GM19238 (cell line): ENCODE measurements at regions not wholly inside any gene's neighbourhood (a gene's known extent, or its start where the extent isn't known, plus 50 kb on each side); places are given as distances from the start of the nearest gene placed in this dataset.
A peak's percentile ranks its signal among the peaks of the same experiment; 100 is the strongest.

Experiments
- DNase-seq: peaks from one replicate; pipeline ENCODE4 v3.0.0; 2011; ENCODE audit warnings: low spot score; ENCODE audit not compliant: insufficient read length

DNA sequence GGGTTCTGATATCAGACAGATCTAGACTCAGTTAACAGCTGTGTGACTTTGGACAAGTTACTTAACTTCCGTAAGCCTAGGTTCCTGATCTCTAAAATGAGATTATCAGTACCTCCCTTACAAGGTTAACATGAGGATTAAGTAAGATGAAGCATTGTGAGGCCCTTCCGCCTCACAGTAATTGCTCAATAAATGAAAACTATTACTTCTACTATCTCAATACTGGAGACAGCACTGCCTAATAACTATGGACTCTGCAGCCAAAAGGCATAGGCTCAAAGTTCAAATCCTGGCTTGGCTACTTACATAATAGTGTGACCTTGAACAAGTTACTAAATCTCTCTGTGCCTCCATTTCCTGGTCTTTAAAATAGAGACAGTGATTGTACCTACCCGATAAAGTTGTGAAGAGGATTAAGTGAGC, 82.0 kb upstream of the ATP11B start:
- no peak for DNase-seq

DNA sequence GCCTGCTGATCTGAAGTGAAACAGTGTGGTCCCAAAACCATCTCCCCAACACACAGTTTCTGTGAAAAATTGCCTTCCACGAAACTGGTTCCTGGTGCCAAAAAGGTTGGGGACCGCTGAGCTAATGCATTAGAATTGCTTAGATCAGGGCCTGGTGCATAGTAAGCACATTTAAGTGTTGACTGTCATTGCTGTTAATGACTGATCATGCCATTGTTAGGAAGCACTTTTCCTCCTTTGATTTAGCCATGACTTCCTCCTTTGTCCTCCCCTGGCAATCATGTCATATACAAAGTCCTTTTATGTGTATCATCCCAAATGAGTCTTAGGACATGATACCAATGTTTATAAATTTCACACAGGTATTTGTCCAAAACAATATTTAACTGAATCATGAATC, 81.5 kb upstream of the ATP11B start:
- DNase-seq = no peak

DNA sequence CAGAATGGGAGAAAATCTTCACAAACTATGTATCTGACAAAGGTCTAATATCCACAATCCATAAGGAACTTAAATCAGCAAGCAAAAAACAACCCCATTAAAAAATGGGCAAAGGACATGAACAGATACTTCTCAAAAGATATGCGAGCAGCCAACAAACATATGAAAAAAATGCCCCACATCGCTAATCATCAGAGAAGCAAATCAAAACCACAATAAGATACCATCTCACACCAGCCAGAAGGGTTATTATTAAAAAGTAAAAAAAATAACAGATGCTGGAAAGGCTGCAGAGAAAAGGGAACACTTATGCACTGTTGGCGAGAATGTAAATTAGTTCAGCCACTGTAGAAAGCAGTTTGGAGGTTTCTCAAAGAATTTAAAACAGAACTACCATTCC, 80.2 kb upstream of the ATP11B start:
- no peak for DNase-seq

DNA sequence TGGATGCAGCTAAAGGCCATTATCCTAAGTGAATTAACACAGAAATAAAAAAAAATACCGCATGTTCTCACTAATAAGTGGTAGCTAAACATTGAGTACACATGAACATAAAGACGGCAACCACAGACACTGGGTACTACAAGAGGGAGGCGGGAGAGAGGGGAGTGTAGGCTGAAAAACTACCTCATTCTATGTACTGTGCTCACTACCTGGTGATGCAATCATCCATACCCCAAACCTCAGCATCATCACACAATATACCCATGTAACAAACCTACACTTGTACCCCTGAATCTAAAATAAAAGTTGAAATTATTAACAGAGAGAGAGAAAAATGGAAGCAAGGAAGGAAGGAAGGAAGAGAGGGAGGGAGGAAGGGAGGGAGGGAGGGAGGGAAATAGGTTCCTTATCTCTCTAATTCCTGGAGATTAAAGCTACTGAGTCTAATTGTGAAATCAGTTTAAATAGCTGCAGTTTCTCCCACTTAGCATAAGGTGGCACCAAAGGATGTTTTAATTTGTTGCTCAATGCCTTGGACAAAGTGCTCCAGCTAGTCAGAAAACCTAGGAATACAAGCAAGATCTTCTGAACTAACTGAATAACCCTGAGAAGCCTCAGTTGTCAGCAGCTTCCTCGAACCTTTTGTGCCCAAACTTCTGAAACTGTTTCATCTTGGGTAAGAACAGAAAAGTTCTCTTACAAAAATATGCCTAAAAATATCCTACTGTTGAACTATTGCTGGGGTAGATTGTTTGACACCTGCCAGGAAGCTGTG, 79.4 kb upstream of the ATP11B start:
- no peak for DNase-seq

DNA sequence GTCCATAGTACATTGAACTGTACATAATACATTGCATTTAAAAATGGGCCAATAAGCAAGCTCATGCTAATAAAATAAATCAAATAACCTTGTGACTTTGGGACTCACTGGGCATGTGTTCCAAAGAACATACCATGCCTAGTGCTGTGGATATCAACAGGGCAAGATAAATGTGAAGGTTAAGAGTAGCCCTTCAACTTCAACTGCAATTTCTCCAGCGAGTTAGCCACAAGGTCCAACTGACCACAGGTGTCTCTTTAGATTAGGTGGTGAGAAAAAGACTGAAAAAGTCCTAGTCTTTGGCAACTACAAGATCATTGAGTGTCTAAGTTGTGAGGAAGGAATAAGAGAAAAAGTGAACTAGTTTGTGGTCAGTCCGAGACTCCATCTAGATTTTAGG, 78.3 kb upstream of the ATP11B start:
- DNase-seq = no peak

DNA sequence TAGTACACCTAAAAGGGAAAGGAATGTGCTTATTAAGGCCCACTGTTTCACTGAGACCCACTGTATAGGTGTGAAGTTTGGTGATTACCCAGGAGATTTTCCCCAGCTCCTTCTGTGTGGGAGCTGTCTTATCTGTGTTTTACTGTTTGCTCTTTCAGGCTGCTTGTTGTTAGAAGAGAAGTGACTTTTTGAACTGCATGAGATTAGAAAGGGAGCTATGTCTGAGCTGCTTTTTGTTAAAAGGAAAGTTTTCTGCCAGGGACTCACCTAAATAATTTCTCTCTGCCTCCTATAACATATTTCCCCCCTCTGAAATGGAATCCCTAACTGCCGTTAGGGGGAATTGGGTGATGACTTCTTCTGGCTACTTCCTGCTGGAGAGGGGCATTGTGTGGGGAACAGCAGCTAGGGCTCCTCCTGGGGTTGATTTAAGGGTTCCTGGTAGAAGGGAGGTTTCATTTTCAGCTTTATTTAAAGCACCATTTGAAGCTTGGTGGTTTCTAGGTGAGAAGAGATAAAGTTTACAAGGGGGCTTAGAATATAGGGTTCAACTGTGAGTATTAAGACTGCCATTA, 77.1 kb upstream of the ATP11B start:
- no peak for DNase-seq

DNA sequence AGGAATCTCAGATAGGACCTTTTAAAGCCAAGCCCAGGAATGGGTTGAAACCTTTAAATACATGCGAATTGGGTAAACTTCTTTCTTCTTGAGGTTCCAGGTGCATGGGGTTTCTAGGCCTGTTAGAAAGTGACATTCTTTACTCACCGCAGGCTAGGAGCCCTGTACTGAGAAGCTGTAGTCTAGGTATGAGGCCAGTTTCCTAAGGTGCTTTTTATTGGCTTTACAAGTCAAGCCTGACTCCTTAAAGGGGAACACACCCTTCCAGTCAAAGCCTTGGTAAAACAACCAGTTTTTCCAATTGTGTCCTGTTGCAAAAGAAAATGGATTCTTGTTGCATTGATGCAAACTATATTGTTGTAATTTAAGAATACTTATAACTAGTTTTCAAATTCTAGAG, 76.1 kb upstream of the ATP11B start:
- DNase-seq = peak; percentile 37

DNA sequence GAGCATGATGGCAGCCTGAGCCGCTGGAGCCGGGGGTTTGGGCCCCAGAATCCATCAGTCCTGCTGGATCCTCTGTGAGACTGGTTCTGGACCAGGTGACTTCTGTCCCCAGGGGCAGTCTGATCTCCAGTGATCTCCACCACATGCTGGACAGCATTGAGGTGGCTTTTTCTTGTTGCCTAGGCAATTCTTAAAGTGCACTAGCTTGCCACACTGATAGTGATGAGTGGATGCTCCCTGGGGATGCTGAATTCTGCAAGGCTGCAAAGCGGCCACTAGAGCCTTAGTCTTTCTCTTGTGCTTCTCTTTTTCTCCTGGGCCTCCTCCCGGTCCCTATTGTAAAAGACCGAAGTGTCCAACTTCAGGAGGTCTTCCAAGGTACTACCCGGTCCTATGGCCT, 70.4 kb upstream of the ATP11B start:
- no peak for DNase-seq

DNA sequence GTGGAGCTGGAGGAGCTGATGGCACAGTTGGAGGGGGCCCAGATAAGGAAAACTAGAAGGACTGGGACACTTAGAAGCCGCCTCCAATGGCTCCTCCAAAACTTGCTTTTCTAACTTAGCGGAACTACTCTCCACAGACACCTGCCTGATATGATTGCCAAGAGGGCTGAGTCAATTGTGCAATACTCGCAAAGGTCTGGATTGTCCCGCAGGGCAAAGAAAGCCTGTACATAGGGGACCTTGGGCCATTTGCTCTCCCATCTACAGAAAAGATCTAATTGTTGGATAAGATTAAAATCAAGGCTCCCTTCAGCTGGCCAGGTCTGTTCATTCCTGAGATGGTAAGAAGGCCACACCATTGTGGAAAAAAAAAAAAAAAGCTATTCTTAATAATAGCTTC, 69.7 kb upstream of the ATP11B start:
- no peak for DNase-seq

DNA sequence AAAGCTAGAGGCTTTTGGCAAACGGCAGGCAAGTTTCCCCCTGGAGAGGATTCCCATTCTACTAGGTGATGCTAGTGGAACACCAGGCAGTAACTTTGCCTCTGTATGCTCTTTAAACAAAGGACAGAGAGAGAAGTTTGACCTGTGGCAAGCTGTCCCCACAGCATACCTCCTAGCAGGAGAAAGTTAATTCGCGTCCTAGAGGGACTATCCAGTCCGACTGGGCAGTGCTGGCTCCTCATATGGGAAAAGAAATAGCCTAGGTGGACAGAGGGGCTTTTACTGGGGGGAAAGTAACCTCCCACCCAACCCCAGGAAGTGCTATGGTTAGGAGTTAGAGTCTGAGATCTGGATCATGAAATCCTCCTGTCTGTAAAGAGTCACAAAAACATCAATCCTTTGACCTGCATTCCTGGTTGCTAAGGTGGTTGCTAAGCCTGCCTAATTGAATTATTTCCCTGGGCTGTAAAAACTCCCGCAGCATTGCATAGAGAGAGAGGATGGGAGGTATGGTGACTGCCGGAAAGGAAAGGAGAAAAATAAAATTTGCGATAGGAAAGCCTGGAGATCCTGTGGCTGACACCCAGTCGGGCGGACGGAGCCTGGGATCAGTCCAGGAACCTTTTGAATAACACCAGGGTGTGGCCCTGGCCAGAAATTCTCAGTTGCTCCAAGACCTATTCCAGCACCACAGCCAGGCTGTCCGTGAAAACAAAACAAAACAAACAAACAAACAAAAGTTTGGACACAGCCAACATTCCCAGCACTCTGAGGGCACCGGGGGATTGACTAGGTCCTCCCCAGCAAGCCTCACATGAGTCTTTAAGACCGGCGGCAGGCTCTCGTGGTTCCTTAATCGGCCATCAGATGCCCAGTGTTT, 67.7 kb upstream of the ATP11B start:
- no peak for DNase-seq

DNA sequence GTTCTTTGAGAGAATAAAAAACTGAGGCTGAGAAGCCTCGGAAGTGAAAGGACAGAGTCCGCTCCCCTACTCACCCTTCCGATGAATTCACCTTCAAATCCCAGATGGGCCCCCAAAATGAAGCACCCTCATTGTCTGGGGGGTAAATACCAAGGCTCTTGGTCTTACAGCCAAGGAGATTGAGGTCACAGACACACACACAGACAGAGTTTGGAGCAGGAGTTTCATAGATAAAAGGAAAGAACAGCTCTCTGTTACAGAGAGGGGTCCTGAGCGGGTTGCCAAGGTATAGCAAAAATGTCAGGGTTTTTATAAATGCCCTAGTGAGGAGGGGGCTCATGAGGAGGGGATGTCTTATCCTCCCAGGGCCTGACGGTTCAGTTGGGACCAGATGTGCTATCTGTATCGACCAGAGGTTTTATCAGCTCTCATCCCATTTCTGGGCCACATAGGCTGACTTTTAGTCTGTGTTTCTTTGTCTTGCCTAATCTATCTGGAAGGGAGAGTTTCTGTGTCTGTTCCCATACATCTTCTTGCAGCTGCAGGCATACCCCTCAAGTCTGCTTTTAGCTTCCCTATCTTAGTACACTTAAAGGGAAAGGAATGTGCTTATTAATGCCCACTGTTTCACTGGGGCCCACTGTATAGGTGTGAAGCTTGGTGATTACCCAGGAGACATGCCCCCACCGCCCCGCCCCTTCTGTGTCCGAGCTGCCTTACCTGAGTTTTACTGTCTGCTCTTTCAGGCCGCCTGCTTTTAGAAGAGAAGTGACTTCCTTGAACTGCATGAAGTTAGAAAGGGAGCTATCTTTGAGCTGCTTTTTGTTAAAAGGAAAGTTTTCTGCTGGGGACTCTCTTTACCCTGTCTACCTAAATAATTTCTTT, 66.8 kb upstream of the ATP11B start:
- DNase-seq = no peak

DNA sequence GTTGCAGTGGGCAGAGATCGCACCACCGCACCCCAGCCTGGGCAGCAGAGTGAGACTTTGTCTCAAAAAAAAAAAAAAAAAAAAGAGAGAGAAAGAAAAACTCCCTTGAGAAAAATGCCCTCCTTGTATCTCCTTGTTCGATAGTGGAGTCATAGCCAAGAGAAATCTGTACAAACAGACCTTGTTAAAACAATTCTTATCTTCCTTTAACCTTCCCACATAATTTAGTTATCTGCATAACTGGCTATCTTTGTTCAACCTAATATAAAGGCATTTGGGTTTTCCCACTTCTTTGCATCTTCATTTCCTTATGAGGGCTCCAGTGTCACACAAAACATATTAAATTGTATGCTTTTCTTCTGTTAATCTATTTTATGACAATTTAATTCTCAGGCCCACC, 65.1 kb upstream of the ATP11B start:
- no peak for DNase-seq

DNA sequence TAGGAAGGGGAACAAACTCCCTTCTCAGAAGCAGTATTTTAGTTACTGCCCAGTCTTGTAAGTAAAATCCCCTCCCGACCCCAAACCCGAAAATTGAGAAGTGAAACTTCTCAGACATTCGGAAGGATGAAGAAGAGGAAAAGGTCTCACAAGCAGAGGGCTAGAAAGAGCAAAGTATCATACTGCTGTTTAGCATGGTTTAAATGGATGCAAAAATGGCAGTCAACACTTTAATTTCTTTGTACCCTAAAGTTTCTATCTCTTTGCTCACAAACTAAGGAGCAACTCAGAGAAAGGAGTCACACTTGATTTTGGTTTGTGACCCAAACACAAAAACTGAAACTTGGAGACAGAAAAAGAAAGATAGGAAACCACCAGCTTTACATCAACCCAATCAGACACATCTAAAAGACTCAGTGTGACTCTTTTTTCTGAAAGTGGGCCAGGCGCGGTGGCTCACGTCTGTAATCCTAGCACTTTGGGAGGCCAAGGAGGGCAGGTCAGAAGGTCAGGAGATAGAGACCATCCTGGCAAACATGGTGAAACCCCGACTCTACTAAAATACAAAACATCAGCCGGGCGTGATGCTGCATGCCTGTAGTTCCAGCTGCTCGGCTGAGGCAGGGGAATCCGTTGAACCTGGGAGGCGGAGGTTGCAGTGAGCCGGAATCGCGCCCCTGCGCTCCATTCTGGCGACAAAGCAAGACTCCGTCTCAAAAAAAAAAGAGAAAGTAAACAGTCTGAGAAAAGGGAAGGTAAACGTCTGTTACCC, 63.2 kb upstream of the ATP11B start:
- peak; percentile 32 for DNase-seq

DNA sequence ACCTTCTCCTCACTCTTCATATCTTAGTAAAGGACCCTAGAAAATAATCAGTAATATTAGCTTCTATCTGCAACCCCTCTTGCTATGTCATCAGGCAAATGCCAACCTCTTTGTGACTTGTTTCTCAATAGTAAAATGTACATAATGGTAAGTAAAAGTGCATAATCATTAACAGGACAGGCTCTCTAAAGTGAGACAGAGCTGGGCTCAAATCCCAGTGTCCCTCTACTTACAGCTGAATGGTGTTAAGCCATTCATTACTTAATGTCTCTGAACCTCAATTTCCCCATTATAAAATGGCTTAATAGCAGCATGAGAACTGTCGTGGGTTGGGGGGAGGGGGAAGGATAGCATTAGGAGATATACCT, 62.6 kb upstream of the ATP11B start:
- no peak for DNase-seq

DNA sequence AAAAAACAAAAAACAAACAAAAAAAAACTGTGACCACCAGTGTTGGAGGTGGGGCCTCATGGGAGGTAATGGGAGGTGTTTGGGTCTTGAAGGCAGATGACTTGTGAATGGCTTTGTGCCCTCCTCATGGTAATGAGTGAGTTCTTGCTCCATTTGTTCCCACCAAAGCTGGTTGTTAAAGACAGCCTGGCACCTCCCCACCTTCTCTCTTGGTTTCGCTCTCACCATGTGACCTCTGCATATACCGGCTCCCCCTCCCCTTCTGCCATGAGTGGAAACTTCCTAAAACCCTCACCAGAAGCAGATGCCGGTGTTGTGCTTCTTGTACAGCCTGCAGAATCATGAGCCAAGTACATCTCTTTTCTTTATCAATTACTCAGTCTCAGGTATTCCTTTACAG, 61.5 kb upstream of the ATP11B start:
- no peak for DNase-seq

DNA sequence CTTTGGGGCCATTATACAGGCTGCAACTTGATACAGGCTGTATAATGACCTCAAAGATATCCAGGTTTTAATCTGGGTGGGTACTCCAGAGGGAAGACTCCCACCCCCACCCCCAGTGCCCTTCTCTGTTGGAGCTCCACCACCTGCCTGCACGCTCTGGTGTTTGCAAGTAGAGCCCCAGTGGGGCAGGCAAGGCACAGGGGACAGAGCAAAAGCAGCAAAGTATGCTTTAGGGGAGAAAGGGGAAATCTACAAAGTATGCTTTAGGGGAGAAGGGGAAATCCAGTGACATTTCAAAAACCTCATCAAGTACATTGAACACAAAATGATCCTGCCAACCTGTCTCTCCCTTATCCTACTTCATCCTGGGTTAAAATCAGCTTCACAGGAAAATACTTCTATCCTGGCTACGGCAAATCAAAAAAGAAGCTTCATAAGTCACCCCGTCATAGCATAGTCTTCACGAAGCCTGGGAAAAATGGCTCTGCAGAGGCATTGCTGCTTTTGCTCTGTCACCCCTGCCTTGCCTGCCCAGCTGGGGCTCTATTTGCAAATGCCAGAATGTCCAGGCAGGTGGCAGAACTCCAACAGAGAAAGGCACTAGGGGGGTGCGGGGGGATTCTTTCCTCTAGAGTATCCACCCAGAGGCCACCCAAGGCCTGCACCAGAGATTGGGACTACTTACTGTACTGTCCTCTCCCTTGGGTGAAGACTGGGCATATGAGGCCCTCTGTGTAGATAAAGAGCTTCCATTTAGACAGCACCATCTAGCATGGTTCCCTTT, 60.9 kb upstream of the ATP11B start:
- DNase-seq = no peak

DNA sequence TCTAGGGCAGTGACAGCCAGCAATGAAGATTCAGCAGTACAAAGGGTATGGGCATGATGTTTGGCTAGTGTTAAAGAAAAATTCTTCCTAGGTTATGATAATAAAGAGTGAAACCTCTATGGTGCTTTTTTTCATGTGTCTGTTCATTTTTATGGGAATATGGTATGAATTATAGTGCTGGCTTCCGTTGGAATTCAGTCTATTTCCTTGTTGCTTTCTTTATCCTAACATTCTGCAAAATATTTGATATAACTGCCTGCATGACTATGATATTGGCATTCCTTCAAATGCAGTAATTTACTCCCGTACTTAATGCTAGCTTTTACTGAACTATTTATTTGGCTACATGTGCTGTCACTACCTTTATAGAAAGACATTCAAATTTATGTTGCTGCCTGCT, 57.6 kb upstream of the ATP11B start:
- DNase-seq = no peak

DNA sequence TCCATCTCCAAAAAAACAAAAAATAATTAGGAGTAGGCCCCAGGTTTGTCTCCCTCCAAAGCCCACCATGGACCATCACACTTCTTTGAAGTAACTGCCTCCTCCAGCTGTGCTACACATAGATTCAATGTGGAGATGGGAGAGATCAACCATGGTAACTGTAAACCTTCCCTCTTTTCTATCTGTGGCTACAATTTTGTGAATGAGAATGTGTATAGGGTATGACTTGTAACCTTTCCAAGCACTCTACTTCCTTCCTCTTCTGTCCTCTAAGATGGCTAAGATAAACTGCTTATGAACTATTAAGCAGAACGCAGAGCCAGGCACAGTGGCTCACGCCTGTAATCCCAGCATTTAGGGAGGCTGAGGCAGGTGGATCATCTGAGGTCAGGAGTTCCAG, 55.5 kb upstream of the ATP11B start:
- no peak for DNase-seq

DNA sequence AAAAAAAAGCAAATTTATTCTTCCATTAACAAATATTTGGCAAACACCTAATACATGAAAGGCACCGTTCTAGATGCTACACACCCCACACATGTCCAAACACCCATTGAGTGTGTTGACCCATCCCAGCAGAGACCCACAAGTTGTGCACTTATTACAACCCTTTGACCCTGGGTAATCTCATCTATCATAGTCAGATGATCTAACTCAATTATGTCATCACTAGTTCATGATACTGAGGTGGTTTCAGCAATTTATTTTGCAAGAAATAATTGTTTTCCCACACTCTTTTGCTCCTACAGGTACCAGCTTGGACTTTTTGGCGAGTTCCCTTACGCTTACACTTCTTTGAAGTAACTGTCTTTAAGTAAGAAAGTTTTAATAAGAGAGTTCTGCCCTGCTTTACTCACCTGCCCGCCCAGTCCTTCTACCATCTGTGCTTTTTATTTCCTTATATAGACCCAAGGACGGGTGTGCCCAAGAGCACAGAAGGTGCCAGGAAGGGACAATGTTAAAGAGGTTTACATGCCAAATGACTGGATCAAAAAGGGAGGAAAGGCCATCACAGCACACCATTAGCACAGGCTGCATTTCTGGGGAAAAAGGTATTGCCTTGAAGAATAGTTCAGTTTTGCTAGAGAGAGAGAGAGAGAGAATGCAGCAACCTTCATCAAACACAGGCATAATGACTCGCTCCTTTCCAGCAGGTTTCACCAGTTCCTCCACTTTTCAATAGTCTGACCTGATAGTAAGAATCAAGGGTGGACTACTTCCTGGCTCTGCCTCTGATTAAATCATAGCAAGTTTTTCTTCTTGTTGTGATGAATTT, 54.5 kb upstream of the ATP11B start:
- no peak for DNase-seq
